Stimulated activated CD4-positive, alpha-beta T cell treated with anti-CD3 and anti-CD28 coated beads, Interleukin-1b, Interleukin-23, amount 100 ng/mL, for 4 hours (primary cell): ENCODE measurements at regions not wholly inside any gene's neighbourhood (a gene's known extent, or its start where the extent isn't known, plus 50 kb on each side); places are given as distances from the start of the nearest gene placed in this dataset.

Experiments
- DNase-seq, 2 donors: peaks; one replicate each; pipeline ENCODE4 v3.0.0-alpha.2; 2020; ENCODE audit warnings: low read depth in 2 of 2

- DNase-seq, result no peak
Measured at GRCh38 chr2:30368258-30368657, 78.8 kb upstream of the LCLAT1 start.

GRCh38 chr2:30371028-30371689 lies 75.9 kb upstream of the LCLAT1 start:
- no peak for DNase-seq

GRCh38 chr2:30371772-30372373 lies 75.2 kb upstream of the LCLAT1 start:
- no peak for DNase-seq

- no peak for DNase-seq
Measured at GRCh38 chr2:30372826-30373225, 74.2 kb upstream of the LCLAT1 start.

- DNase-seq, result no peak
Measured at GRCh38 chr2:30373881-30374302, 73.2 kb upstream of the LCLAT1 start.

GRCh38 chr2:30374380-30374779 lies 72.7 kb upstream of the LCLAT1 start:
- no peak for DNase-seq

GRCh38 chr2:30375915-30376314 lies 71.1 kb upstream of the LCLAT1 start:
- no peak for DNase-seq

- no peak for DNase-seq
Measured at GRCh38 chr2:30379481-30379880, 67.6 kb upstream of the LCLAT1 start.

GRCh38 chr2:30380824-30381223 lies 66.2 kb upstream of the LCLAT1 start:
- DNase-seq, result no peak

GRCh38 chr2:30382162-30382783 lies 64.8 kb upstream of the LCLAT1 start:
- no peak for DNase-seq

GRCh38 chr2:30382995-30383394 lies 64.1 kb upstream of the LCLAT1 start:
- no peak for DNase-seq

- no peak for DNase-seq
Measured at GRCh38 chr2:30385327-30385726, 61.7 kb upstream of the LCLAT1 start.

- no peak for DNase-seq
Measured at GRCh38 chr2:30392097-30392496, 54.9 kb upstream of the LCLAT1 start.

- no peak for DNase-seq
Measured at GRCh38 chr2:30393510-30393909, 53.5 kb upstream of the LCLAT1 start.

GRCh38 chr2:30394096-30394495 lies 53.0 kb upstream of the LCLAT1 start:
- no peak for DNase-seq

GRCh38 chr2:30396436-30397232 lies 50.4 kb upstream of the LCLAT1 start:
- DNase-seq, result no peak
